GM19395 (cell line): ENCODE measurements at regions not wholly inside any gene's neighbourhood (a gene's known extent, or its start where the extent isn't known, plus 50 kb on each side); places are given as distances from the start of the nearest gene placed in this dataset.

ENCODE experiments used
- ATAC-seq: cut with Tn5 transposase; IDR thresholded peaks from one replicate; pipeline ENCODE4 v1.9.1; 2021; ENCODE audit warnings: mild to moderate bottlenecking, moderate library complexity; ENCODE audit not compliant: unreplicated experiment

DNA sequence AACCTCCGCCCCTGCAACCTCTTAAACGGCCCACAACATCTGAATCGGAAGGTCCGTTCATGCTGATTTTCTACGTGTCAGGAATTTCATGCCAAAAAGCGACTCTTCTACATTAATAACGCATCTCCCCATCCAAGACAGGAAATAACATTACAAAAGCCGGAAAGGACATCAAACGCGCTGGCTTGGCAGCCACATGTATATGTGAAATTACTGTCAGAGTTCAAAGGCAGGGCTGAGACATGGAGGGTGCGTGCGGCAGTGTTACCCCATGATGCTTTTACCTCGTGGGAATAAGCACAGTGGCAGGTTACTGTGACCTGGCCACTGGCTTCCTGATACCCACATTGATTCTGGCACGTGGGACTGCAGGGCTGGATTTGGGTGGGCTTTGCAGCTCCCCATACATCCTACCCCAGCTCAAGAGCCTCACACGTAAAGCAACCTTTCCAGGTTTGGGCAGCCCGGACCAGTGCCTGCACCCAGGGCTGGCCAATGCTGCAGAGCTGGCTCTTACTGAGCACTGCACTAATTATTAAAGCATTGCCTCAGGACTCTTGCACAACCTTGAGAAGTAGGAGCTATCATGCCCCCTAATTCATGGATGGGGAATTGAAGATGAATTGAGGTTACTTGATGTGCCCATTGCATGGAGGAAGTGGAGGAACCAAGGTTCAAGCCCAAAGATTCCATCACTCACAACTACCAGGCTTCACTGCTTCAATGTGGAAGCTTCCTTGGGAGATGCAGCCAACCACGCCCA, 120.6 kb upstream of the FOXF1 start:
- no peak for ATAC-seq

DNA sequence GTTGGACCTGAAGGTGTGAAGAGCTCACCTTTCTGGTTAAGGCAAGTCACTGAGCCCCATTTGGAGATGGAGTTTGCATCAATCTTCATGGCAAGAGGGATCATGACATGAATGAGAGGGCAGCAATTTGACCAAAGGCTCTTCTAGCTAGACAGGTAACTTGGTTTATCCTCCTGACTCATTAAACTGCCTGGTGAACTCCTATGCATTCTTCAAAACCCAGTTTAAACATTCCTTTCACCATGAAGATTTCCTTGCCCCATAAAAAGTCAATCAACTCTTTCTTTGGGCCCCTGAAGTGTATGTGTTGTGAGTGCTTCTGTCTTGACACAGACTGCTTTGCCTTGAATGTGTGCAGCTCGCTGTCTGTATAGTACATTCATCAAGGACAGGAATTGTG, 120.0 kb upstream of the FOXF1 start:
- no peak for ATAC-seq

DNA sequence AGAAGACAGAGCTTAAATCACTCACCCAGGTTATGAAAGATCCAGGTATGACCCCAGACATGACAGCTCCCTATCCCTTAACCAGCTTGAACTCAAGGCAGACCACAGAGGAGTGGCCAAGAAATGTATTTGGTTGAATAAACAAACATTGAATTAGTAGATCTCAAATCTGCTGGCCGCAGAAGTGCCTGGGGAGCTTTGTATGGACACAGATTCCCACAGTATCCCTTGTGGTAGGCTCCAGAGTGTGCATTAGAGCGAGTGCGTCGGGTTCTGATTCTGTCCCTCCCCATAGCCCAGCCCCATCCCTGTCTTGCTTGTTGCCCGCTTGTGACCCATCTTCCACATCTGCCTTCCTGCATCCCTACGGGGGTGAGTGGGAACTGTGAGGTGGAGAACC, 118.8 kb upstream of the FOXF1 start:
- no peak for ATAC-seq

DNA sequence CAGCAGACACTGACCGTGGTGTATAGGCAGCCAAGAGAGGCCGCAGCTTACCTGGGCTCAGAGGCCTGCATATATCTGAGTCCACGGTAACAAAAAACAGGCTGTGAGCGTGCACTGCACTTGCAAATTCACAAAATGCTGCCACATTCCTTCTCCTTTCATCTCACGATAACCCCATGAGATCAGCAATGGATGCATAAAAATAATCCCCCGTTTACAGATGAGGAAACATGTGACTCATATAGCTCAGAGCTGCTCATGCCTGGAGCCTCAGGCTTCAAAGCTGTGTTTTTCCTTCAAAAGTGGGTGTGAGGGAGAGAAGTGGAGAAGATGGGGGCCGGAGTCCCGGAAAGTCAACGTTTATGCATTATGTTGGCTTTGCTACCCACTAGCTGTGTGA, 118.3 kb upstream of the FOXF1 start:
- ATAC-seq = no peak

DNA sequence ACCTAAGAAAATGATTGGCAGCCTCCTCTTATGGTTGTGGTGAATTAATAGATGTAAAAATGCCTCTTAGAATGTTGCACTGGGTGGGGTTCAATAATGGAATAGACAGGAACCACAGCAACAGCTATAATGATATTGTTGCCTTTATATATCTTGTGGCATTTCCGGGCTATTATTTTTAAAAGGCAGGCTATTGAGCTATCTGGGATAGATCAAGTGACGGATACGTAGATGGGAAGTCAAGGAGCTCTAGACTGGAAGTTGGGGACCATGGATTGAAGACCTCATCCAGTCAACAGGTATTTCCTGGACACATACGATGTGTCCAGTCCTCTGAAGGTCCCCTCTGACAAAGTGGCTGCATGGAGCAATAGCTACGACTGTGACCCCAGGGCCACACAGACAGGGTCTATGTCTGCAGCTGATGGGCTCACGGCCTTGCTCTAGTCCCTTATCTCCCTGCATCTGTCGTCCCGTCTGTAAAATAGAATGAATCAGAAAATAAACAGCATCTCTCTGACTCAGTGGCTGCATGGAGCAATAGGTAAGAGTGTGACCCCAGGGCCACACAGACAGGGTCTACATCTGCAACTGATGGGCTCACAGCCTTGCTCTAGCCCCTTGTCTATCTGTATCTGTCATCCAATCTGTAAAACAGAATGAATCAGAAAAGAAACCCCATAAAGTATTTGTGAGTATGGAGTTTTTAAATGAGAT, 117.7 kb upstream of the FOXF1 start:
- no peak for ATAC-seq

DNA sequence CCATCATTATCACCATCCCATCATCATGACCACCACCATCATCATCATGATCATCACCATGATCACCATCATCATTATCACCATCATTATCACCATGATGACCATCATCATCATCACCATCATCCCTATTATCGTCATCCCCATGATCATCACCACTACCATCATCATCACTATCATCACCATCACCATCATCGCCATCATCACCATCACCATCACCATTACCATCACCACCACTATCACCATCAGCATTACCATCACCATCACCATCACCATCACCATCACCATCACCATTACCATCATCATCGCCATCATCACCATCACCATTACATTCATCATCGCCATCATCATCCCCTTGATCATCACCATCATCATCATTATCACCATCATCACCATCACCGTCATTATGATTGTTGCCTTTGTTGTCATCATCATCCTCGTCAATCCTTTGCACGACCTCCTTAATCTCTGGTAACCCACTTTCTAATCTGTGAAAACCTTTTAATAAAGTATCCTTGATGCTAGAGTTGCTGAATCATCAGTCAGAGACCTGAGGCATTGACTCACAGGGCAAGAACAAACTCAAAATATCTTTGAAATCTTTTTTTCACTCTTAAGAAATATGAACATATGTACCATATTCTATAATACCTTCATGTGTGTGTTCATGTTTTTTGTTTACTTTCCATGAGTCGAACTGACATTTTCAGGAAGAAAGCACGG, 116.3 kb upstream of the FOXF1 start:
- ATAC-seq = no peak

DNA sequence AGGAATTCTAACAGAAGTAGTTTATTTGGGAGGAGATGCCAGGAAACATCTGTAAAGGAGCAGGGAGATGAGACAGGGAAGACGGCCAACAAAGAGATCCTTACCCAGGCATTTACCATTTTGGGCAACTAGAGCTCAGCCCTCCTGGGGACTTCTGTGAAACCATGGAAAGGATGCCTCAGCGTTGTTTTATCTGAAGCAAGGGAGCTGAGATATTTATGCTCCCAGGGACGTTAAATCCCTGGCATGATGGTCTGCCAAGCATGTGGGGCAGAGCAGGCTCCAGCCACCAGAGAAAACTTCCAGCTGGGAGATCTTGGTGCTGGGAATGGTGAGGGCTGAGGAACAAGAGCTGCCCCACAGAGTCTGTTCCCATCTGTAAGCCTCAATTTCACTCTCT, 114.8 kb upstream of the FOXF1 start:
- ATAC-seq = no peak

DNA sequence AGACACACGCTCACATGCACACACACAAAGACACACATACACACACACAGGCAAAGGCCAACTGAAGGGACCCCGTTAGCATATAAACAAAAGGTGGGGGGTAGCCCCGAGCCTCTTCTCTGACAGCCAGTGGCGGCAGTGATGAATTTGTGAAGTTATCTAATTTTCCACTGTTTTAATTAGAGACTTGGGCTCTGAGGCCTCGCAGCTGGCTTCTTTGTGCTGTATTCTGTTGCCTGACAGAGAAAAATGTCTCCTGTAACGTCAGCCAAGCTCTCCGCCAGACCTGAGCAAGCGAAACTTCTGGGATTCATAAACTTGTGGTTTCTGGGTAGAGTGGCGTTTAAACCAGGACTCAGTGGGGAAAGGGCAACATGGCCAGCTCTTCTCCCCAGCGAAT, 113.9 kb upstream of the FOXF1 start:
- no peak for ATAC-seq

DNA sequence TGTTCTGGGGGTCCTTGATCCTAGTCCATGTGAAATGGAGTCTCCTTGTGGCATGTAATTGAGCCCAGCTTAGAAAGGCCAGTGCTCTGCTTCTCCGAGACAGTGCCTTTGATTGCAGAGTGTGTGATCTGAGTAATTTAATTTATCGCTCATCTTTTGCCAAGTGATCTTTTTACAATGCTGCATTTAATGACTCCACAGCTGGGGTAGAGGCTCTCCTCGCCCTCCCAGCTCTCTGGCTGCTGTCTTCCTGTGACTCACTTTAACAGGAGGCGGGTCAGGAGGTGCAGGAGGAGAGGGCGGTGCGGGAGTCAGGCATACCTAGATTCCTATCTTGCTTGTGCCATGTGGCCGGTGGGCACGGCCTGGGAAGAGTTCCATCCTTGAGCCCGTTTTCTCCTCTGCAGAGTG, 113.4 kb upstream of the FOXF1 start:
- ATAC-seq = no peak

DNA sequence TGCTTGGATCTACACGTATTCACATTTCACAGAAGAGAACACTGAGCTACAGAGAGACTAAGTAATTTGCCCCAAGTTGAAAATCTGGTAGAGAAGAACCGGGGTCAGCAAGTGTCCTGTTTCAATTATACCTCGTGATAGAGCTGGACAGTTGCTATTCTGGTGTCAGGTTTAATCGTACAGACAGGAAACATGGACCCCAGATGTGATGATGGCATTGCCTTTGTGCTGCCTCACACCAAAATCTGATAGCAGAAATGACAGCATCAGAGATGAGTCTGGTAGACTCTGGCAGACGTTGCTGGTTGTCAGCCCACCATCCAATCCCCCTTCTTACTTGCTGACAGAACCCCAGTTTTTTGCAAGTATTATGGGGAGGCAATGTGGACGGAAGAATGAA, 112.1 kb upstream of the FOXF1 start:
- ATAC-seq = no peak

DNA sequence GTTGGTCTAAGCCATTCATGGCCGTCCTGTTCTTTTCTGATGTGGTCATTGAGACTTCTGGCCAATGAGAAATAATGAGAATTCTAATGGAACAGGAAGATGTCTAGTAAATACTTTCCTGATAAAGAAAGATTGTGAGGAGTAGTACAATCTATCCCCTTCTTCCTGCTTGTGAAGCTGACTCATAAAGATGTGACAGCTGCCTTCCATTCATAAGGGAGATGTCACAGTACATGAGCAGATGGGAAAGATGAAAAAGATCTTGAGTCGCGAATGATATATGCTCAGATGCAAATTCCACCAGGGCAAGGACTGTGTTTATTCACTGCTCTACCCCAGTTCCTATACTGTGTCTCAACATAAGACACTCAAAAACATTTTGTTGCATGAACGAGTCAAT, 111.7 kb upstream of the FOXF1 start:
- ATAC-seq = no peak

DNA sequence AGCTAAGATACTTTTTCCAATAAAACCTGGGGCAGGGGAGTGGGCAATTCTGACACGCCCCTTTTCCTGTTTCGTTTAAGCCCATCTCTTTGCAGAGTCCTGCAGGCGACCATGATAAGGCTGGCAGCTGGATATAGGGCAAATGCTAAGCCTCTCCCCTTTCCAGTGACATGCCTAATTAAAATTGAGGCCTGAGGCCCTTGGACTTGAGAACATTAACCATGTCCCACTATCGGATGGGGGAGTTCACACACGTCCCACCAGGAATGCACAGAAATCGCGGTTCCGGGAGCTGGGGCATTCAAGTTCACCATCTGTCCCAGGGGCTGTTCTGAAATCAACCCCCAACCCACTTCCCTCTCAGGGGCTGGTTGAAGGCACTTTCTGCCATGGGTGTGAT, 109.2 kb upstream of the FOXF1 start:
- ATAC-seq = no peak

DNA sequence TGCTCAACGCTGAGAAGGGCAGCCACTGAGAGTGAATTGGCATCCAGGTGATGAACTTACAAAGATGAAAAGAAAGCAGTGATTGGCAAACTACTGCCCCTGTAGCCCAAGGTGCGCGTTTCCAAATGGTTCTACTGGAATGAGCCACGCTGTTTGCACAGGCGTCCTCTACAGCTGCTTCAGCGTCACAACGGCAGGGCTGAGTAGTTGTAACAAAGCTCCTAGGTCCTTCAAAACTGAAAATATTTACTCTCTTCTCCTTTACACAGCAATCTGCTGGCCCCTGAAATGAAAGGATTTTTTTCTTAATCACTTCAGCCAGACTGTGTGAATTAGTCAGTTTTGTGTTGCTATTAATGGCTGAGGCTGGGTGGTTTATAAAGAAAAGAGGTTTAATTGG, 107.2 kb upstream of the FOXF1 start:
- ATAC-seq = no peak

DNA sequence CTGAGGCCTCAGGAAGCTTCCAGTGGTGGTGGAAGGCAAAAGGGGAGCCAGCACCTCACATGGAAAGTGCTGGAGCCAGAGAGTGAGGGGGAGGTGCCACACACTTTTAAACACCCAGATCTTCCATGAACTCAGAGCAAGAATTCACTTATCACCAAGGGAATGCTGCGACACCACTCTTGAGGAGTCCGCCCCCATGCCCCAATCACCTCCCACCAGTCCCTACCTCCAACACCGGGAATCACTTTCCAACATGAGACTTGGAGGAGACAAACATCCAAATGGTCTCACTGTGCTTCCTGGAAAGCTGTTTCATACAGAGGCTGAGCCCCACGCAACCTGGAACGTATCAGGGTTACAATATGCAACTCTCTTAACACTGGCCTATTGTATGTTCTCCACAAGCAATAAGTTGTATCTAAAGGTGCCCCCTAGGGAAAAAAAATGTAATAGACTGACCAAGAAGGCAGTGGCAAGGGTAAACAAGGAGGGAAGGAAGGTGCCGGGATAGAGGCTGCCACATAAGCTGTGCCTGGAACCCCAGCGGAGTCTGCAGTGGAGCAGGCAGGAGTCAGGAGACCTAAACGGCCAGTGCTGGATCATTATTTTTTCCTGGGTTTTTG, 106.7 kb upstream of the FOXF1 start:
- no peak for ATAC-seq

DNA sequence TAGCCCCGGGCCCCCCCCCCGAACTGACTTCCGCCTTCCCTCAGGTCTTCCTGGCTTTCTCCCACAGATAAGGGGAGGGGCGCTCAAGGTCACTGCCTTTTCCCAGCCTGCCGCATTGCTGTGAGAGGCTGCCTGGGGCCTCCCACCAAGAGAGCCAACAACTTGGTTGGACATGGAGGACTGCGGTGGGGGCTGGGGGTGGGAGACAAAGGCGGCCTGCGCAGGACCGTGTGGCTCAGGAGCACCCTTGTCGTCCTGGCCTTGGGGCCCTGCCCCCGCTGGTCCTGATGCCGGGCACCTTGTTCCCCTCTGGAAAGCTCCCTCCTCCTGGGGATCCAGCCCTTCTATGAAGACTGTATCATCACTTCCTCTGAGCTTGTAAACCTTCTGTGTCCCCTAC, 105.6 kb upstream of the FOXF1 start:
- ATAC-seq = no peak

DNA sequence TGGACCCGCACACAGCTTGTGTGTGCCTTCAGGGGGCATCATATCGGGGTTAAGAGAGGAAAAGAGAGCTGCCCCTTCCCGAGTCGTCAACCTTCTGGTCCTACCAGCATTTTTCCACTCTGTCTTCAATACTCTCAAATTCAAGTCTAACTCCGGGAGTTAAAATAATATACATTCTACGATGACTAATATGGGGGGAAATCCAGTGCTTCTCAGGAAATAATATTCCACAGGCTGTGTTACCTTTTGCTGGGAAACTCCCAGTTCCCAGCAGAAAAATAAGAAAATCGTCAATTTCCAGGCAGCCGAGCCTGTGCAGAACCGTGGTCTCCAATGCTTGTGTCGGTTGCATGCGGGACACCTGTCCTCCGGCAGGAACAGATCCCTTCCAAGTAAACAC, 105.0 kb upstream of the FOXF1 start:
- no peak for ATAC-seq

DNA sequence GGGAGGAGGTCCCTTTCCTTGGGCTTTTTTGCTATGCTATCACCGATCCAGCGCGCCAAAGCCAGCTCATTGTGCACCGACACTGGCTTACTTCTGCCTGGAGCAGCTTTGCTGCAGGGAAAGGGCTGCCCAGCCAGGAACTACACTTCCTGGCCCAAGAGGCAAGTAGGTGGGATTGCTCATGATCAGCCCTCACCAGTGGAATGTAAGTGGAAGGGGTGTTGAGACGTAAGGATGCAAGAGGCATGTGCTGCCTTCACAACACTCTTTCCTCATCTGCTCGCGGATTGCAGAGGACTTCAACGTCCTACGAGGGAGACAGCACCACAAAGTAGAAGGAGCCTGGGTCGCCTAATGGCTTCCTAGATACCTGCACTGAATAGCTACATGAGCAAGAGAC, 104.3 kb upstream of the FOXF1 start:
- ATAC-seq = no peak

DNA sequence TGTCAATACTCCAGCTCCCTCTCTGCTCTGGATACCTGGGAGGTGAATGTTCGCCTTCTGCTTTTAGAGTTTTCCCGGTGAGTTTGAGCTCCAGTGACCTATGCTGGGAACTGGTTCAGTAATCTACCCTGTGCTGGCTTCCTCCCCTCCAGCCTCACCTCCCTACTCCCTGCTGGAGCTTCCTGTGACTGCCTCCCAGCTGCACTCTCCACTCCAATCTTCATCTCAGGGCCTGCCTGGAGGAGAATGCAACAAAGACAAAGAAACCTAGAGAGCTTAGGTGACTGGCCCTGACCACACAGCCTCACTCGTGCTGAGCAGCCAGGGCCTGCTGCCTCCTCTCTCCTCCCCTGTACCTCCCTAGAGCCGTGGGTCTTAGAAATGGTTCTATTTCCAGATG, 101.6 kb upstream of the FOXF1 start:
- no peak for ATAC-seq

DNA sequence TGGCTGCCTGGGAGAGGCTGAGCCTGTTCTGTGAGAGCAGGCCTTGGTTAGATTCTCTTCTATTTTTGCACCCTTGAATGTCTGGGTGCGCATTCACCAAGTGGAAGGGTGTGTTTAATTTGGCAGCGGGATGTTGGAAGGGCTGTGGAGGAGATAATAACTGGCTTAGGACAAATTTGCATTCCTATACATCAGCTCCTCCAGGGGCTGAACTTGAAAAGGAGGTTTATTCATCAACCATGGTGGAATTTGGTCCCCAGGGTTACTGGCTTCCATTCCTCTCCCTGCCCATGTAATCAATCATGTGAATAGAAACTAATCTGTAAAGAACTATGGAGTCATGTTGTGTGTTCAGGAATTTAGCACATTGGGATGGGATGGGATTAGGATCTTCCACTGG, 100.2 kb upstream of the FOXF1 start:
- no peak for ATAC-seq

DNA sequence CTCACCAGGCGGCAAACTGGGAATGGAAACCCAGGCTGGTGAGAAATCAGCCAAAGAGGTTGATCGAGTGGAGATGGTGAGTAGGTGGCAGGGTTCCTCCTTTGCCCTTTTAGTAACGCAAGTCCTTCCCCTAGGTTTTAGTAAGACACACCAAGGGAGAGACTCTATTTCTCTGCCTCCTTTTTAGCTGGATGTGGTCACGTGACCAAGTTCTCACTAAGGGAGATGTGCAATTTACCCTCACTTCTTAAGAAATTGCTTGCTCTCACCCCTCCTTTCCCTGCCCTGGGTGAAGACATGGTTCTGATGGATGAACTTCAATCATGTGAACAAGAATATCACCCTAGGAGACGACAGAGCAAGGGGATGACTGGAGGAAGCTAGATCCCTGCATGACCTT, 99.8 kb upstream of the FOXF1 start:
- ATAC-seq = no peak

DNA sequence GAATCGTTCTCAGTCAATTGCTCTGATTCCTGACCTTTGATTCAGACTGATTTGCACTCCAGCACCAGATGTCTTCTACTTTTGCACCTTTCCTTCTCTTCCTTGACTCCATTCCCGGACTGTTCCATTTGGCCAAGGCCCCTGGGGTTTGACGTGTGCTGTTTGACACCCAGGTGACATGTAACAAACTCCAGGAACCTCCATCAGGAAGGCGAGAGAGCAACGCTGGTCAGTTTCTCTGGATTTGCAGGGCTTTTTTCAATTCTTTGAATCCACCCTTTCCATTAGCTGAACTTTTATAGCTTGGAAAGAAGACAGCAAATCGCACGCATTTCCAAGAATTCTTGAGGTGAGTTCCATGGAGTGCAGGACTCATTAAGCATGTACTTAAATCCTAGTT, 98.4 kb upstream of the FOXF1 start:
- no peak for ATAC-seq
